ENCODE measurements at regions not wholly inside any gene's neighbourhood (a gene's known extent, or its start where the extent isn't known, plus 50 kb on each side); places are given as distances from the start of the nearest gene placed in this dataset.
A peak's percentile ranks its signal among the peaks of the same experiment; 100 is the strongest.

- Histone ChIP-seq H3K9me3 (ENCODE audit: control insufficient read depth, insufficient read depth, low read depth, low read length) (no peaks in the 10 kb centered on the region), H3K36me3 (ENCODE audit: control insufficient read depth, insufficient read depth, low read length) (no peaks in the 10 kb centered on the region), H3K27me3 (ENCODE audit: control insufficient read depth, insufficient read depth, low read length) (no peaks in the 10 kb centered on the region), H3K27ac (ENCODE audit: low read length) (no peak overlapping the region), H3K4me3 (ENCODE audit: low read depth in 2 of 2, low read length in 2 of 2) (no peak overlapping the region), H3K4me1 (ENCODE audit: control insufficient read depth, insufficient read depth, low read length) (no peaks in the 10 kb centered on the region)
- intact Hi-C loops (cut with micrococcal nuclease; ENCODE audit: unreplicated experiment): no loop called here
- in situ Hi-C loops (cut with HindIII; ENCODE audit: low pct_unique_long_range_greater_than_20kb, low sequenced_read_pairs): no loop called here
- no TSS peak for BruUV-seq (replicated peaks)
- DNase-seq (ENCODE audit: low read depth, low spot score): no peak
- TF ChIP-seq TCF7L2 (IDR thresholded peaks at IDR 0.05; ENCODE audit: low read depth, low read length) (no peak), POLR2AphosphoS5 (IDR thresholded peaks at IDR 0.05; ENCODE audit: low read depth, low read length) (no peak), SIN3A (IDR thresholded peaks at IDR 0.05; ENCODE audit: borderline replicate concordance, insufficient read depth, low read depth, low read length) (no peak)
- TF ChIP-seq, protein P1, sequence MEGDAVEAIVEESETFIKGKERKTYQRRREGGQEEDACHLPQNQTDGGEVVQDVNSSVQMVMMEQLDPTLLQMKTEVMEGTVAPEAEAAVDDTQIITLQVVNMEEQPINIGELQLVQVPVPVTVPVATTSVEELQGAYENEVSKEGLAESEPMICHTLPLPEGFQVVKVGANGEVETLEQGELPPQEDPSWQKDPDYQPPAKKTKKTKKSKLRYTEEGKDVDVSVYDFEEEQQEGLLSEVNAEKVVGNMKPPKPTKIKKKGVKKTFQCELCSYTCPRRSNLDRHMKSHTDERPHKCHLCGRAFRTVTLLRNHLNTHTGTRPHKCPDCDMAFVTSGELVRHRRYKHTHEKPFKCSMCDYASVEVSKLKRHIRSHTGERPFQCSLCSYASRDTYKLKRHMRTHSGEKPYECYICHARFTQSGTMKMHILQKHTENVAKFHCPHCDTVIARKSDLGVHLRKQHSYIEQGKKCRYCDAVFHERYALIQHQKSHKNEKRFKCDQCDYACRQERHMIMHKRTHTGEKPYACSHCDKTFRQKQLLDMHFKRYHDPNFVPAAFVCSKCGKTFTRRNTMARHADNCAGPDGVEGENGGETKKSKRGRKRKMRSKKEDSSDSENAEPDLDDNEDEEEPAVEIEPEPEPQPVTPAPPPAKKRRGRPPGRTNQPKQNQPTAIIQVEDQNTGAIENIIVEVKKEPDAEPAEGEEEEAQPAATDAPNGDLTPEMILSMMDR (IDR thresholded peaks at IDR 0.05): no peak
- TF ChIP-seq, protein P2, sequence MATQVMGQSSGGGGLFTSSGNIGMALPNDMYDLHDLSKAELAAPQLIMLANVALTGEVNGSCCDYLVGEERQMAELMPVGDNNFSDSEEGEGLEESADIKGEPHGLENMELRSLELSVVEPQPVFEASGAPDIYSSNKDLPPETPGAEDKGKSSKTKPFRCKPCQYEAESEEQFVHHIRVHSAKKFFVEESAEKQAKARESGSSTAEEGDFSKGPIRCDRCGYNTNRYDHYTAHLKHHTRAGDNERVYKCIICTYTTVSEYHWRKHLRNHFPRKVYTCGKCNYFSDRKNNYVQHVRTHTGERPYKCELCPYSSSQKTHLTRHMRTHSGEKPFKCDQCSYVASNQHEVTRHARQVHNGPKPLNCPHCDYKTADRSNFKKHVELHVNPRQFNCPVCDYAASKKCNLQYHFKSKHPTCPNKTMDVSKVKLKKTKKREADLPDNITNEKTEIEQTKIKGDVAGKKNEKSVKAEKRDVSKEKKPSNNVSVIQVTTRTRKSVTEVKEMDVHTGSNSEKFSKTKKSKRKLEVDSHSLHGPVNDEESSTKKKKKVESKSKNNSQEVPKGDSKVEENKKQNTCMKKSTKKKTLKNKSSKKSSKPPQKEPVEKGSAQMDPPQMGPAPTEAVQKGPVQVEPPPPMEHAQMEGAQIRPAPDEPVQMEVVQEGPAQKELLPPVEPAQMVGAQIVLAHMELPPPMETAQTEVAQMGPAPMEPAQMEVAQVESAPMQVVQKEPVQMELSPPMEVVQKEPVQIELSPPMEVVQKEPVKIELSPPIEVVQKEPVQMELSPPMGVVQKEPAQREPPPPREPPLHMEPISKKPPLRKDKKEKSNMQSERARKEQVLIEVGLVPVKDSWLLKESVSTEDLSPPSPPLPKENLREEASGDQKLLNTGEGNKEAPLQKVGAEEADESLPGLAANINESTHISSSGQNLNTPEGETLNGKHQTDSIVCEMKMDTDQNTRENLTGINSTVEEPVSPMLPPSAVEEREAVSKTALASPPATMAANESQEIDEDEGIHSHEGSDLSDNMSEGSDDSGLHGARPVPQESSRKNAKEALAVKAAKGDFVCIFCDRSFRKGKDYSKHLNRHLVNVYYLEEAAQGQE (IDR thresholded peaks at IDR 0.05; ENCODE audit: insufficient read depth in 1 of 2, low read depth in 2 of 2, low read length in 1 of 2): no peak
- CTCF ChIA-PET: no interaction called here
- POLR2A ChIA-PET: no interaction called here
- ATAC-seq: no peak
Observed at GRCh38 chr2:185202945-185203528, 535.6 kb upstream of the FSIP2 start.

- CTCF ChIA-PET: no interaction called here
- in situ Hi-C loops (cut with HindIII; ENCODE audit: low pct_unique_long_range_greater_than_20kb, low sequenced_read_pairs): no loop called here
Observed at GRCh38 chr2:185208261-185208660, 530.3 kb upstream of the FSIP2 start.

More at GRCh38 chr2:185208261-185208660, 530.3 kb upstream of the FSIP2 start:
- Histone ChIP-seq H3K9me3 (ENCODE audit: control insufficient read depth, insufficient read depth, low read depth, low read length) (no peaks in the 10 kb centered on the region), H3K4me3 (ENCODE audit: low read depth in 2 of 2, low read length in 2 of 2) (no peak overlapping the region), H3K4me1 (ENCODE audit: control insufficient read depth, insufficient read depth, low read length) (no peaks in the 10 kb centered on the region), H3K27ac (ENCODE audit: low read length) (no peak overlapping the region), H3K27me3 (ENCODE audit: control insufficient read depth, insufficient read depth, low read length) (no peaks in the 10 kb centered on the region), H3K36me3 (ENCODE audit: control insufficient read depth, insufficient read depth, low read length) (no peaks in the 10 kb centered on the region; the same call in 1 of the 2 replicates)
- peak; percentile 69; the same call in 1 of the 2 replicates for ATAC-seq
- POLR2A ChIA-PET: no interaction called here
- DNase-seq (ENCODE audit: low read depth, low spot score): no peak
- BruUV-seq (replicated peaks): no TSS peak
- intact Hi-C loops (cut with micrococcal nuclease; ENCODE audit: unreplicated experiment): no loop called here
- TF ChIP-seq SIN3A (IDR thresholded peaks at IDR 0.05; ENCODE audit: borderline replicate concordance, insufficient read depth, low read depth, low read length): no peak
- TF ChIP-seq, protein P2 (IDR thresholded peaks at IDR 0.05; ENCODE audit: insufficient read depth in 1 of 2, low read depth in 2 of 2, low read length in 1 of 2): no peak
- TF ChIP-seq, protein P1 (IDR thresholded peaks at IDR 0.05): peak; percentile 55

Data from Panc1 (cell line).